OCI-LY1 (cell line): ENCODE measurements at regions not wholly inside any gene's neighbourhood (a gene's known extent, or its start where the extent isn't known, plus 50 kb on each side); places are given as distances from the start of the nearest gene placed in this dataset.

Source experiments
- H2AFZ ChIP-seq: fragments of 200-600 bp; sonication (generic), shearing (Covaris generic); 2 replicates; pipeline ENCODE4 v1.6.0; 2014; ENCODE audit warnings: antibody characterized with exemption, mild to moderate bottlenecking, low read length
- H3F3A ChIP-seq: fragments of 200-600 bp; sonication (generic), shearing (Covaris generic); 2 replicates; pipeline ENCODE4 v1.6.0; 2014; ENCODE audit warnings: mild to moderate bottlenecking, antibody characterized with exemption, low read length, moderate library complexity; ENCODE audit not compliant: insufficient read depth
- H3K27ac ChIP-seq: fragments of 200-600 bp; sonication (generic); 2 replicates; pipeline ENCODE4 v1.5.1; 2014; ENCODE audit warnings: low read length, mixed run types, mild to moderate bottlenecking, low read depth; ENCODE audit not compliant: poor library complexity, severe bottlenecking
- H3K27me3 ChIP-seq: fragments of 200-600 bp; sonication (generic); 2 replicates; pipeline ENCODE4 v1.6.0; 2014; ENCODE audit warnings: antibody characterized with exemption, mild to moderate bottlenecking, low read length, moderate library complexity; ENCODE audit not compliant: insufficient read depth
- H3K36me3 ChIP-seq: fragments of 200-600 bp; sonication (generic); 2 replicates; pipeline ENCODE4 v1.6.1; 2014; ENCODE audit warnings: mild to moderate bottlenecking, antibody characterized with exemption, low read length, moderate library complexity, mixed read lengths; ENCODE audit not compliant: insufficient read depth
- H3K4me1 ChIP-seq: fragments of 200-600 bp; sonication (generic); 2 replicates; pipeline ENCODE4 v1.5.1; 2014; ENCODE audit warnings: mild to moderate bottlenecking, low read length, moderate library complexity; ENCODE audit not compliant: insufficient read depth, severe bottlenecking
- H3K4me2 ChIP-seq: fragments of 200-600 bp; sonication (generic), shearing (Covaris generic); 2 replicates; pipeline ENCODE4 v1.6.1; 2014; ENCODE audit warnings: low read length
- H3K4me3 ChIP-seq: fragments of 200-600 bp; sonication (generic); 2 replicates; pipeline ENCODE4 v1.5.1; 2014; ENCODE audit warnings: low read length, low read depth, mild to moderate bottlenecking, mixed read lengths; ENCODE audit not compliant: poor library complexity, severe bottlenecking
- H3K79me2 ChIP-seq: fragments of 200-600 bp; shearing (Covaris generic); 2 replicates; pipeline ENCODE4 v1.6.1; 2016; ENCODE audit warnings: mixed run types, low read length, mixed read lengths; ENCODE audit not compliant: insufficient read depth
- H3K9ac ChIP-seq: fragments of 200-600 bp; sonication (generic), shearing (Covaris generic); 2 replicates; pipeline ENCODE4 v1.6.1; 2014; ENCODE audit warnings: mild to moderate bottlenecking, low read length, mixed read lengths
- H3K9me2 ChIP-seq: fragments of 200-600 bp; sonication (generic), shearing (Covaris generic); 2 replicates; pipeline ENCODE4 v1.6.1; 2014; ENCODE audit warnings: low read depth, mild to moderate bottlenecking, low read length, mixed read lengths
- H3K9me3 ChIP-seq: fragments of 200-600 bp; shearing (Covaris generic); 2 replicates; pipeline ENCODE4 v1.6.1; 2014; ENCODE audit warnings: low read length, mixed read lengths
- H4K20me1 ChIP-seq: fragments of 200-600 bp; sonication (generic), shearing (Covaris generic); 2 replicates; pipeline ENCODE4 v1.6.0; 2016; ENCODE audit warnings: mild to moderate bottlenecking, low read length; ENCODE audit not compliant: insufficient read depth
- EZH2 ChIP-seq: fragments of 200-600 bp; sonication (generic), shearing (Covaris generic); IDR thresholded peaks from 2 replicates; pipeline ENCODE4 v1.8.0; 2017; ENCODE audit warnings: borderline replicate concordance, mixed run types, mild to moderate bottlenecking, antibody characterized with exemption, low read length, moderate library complexity, mixed read lengths
- TF ChIP-seq, protein P1 (sequence below): fragments of 200-600 bp; sonication (generic), shearing (Covaris generic); IDR thresholded peaks from 2 replicates; pipeline ENCODE4 v1.5.1; 2017; ENCODE audit warnings: mild to moderate bottlenecking, antibody characterized with exemption, low read length, moderate library complexity, mixed read lengths

DNA sequence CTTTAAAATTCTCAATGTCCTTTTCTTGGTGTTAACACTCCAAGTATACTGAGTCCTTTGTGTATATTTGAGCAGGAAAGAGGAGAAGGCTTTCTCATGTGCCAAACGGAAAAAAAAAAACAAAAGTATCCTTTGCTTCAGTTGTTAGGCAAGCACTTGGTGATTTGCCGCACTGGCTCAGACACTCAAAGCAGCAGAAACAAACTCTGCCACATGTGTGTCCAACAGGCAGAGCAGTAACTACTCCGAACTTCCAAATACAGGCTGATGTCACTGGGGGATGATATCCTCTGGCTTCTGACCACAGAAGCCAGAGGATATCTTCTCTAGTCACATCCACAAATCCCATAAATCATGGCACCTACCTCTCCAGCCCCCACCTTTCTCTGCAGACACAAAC is 108.0 kb upstream of the SALL3 start:
- Histone ChIP-seq H4K20me1 (no peaks in the 10 kb centered on the region), H3K4me2 (no peak overlapping the region), H3K4me3 (no peak overlapping the region), H3K9me2 (no peaks in the 10 kb centered on the region), H3K79me2 (no peaks in the 10 kb centered on the region), H3K9ac (no peak overlapping the region), H3K27me3 (no peaks in the 10 kb centered on the region), H3K4me1 (no peaks in the 10 kb centered on the region), H3K9me3 (no peaks in the 10 kb centered on the region), H2AFZ (no peak overlapping the region), H3K36me3 (no peaks in the 10 kb centered on the region), H3F3A (no peaks in the 10 kb centered on the region), H3K27ac (no peak overlapping the region)
- TF ChIP-seq EZH2 = no peak
- TF ChIP-seq, protein P1, sequence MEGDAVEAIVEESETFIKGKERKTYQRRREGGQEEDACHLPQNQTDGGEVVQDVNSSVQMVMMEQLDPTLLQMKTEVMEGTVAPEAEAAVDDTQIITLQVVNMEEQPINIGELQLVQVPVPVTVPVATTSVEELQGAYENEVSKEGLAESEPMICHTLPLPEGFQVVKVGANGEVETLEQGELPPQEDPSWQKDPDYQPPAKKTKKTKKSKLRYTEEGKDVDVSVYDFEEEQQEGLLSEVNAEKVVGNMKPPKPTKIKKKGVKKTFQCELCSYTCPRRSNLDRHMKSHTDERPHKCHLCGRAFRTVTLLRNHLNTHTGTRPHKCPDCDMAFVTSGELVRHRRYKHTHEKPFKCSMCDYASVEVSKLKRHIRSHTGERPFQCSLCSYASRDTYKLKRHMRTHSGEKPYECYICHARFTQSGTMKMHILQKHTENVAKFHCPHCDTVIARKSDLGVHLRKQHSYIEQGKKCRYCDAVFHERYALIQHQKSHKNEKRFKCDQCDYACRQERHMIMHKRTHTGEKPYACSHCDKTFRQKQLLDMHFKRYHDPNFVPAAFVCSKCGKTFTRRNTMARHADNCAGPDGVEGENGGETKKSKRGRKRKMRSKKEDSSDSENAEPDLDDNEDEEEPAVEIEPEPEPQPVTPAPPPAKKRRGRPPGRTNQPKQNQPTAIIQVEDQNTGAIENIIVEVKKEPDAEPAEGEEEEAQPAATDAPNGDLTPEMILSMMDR = no peak

DNA sequence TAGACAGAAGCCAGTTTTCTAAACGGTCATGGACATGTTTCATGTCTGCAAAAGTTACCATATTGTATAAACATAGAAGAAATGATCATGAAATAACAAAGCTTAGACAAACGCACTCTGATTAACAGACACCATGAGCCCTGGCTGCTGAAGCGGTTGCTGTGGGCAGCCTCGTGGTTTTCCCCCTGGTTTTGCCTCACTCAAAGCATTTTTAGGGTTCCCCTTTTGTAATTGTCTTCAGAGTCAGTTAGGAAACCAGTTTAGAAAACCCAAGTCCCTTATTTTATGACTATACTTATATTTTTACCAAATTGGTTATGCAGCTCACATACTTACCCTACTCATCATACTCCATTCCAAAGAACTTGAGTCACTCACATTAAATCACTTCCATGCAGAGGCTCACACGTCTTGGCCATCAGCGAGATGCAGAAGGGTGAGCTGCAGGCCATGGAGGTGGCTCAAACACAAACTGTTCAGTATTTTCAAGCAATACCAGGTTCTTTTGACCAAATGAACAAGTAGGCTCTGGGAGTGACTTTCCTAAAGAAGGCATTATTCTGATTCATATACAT is 105.6 kb upstream of the SALL3 start:
- Histone ChIP-seq H3K9ac (no peak overlapping the region), H3K9me2 (no peaks in the 10 kb centered on the region), H3K4me2 (no peak overlapping the region), H3F3A (no peaks in the 10 kb centered on the region), H2AFZ (no peak overlapping the region), H3K27me3 (no peaks in the 10 kb centered on the region), H3K27ac (no peak overlapping the region), H3K4me3 (no peak overlapping the region), H3K9me3 (no peaks in the 10 kb centered on the region), H4K20me1 (no peaks in the 10 kb centered on the region), H3K79me2 (no peaks in the 10 kb centered on the region), H3K36me3 (no peaks in the 10 kb centered on the region), H3K4me1 (no peaks in the 10 kb centered on the region)
- TF ChIP-seq EZH2 = no peak
- TF ChIP-seq, protein P1 = no peak

DNA sequence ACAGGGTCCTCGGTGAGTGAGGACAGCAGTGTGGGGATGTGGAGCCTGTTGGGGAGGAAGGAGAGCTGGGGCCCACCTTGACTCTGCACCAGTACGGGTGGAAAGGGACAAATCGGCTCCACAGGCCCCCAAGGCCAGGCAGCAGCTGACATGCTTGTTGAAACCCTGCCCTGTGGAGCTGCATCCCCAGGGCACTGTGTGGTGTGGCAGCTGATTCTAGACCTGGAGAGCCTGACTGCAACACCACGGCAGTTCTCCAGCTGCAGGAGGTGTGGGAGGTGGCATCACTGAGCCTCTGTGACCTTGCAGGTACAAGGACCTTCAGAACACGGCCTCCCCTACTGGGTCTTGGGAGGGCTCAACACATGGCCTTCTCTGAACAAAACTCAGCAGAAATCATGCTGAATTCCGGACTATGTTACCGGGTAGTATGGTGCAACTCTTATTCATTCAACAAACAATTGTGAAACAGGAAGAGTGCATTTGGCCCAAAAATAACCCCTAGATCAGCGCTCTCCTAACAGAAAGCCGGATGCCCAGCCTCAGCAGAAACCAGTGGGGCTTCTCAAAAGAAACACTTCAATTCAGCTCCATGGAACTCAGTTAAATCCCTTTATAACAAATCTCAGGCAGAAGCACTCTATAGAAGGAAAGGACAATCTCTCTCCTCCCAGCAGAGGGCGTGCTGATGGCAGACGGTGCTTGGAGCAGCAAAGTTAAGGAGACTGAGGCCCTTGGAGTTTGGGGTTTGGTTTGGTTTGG is 104.4 kb upstream of the SALL3 start:
- no peak overlapping the region for H3K4me2 ChIP-seq
- H3K79me2 ChIP-seq = no peaks in the 10 kb centered on the region
- no peak overlapping the region for H2AFZ ChIP-seq
- no peaks in the 10 kb centered on the region for H3F3A ChIP-seq
- no peaks in the 10 kb centered on the region for H3K9me3 ChIP-seq
- no peaks in the 10 kb centered on the region for H3K9me2 ChIP-seq
- no peak overlapping the region for H3K27ac ChIP-seq
- no peaks in the 10 kb centered on the region for H3K27me3 ChIP-seq
- no peaks in the 10 kb centered on the region for H4K20me1 ChIP-seq
- H3K9ac ChIP-seq = no peak overlapping the region
- no peak overlapping the region for H3K4me3 ChIP-seq
- TF ChIP-seq, protein P1 = peak; percentile 69
- no peak for TF ChIP-seq EZH2
- H3K36me3 ChIP-seq = no peaks in the 10 kb centered on the region
- no peaks in the 10 kb centered on the region for H3K4me1 ChIP-seq
